ENCODE measurements at regions not wholly inside any gene's neighbourhood (a gene's known extent, or its start where the extent isn't known, plus 50 kb on each side); places are given as distances from the start of the nearest gene placed in this dataset.

DNA sequence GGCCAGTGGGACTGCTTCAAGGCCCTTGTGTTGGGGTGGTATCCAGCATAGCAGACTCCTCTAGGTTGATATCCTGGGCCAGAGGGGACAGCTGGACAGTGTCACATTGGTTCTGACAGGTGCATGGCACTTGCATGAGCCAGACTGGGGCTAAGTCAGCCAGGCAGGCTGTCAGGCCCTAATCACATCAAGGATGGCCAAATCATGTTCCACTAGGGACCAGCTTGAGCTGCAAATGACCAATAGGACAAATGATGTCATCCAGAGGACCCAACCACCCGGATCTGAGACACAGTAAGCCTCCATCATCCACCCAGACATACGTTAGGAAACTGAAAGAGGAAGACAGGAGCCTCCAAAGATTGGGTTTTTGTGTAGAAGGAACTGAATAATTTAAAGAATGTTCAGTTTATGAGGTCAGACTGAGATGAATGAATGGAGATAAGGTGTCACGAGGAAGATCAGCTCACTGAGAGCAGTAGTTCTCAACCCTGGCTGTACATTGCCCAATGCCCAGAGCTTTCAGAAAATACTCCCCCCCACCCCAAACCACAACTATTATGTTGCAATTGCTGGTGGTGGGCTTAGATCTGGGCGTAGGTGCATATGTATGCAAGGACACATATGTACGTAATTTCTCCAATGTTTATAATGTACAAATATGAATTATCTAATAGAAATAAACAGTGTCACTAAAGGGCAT is 75.2 kb upstream of the INHBA start:
- no peak for DNase-seq (ENCODE audit: low spot score)
- Histone ChIP-seq H3K4me1 (ENCODE audit: insufficient read depth, low read length) (no peaks in the 10 kb centered on the region), H3K9me3 (ENCODE audit: low read length) (no peaks in the 10 kb centered on the region), H3K36me3 (replicated peaks in 1 of 2; ENCODE audit: control insufficient read depth in 1 of 2, insufficient read depth in 2 of 2, low read length in 2 of 2) (no peaks in the 10 kb centered on the region), H4K20me1 (ENCODE audit: insufficient read depth, low read length) (no peaks in the 10 kb centered on the region), H3K27me3 (ENCODE audit: control insufficient read depth in 1 of 2, insufficient read depth in 2 of 2, low read length in 2 of 2) (no peaks in the 10 kb centered on the region), H2AFZ (ENCODE audit: low read length) (no peak overlapping the region), H3K27ac (ENCODE audit: extremely low read length, insufficient read depth, low read length) (no peak overlapping the region), H3K4me3 (replicated peaks in 1 of 3; ENCODE audit: insufficient read depth in 1 of 3, low read depth in 2 of 3, low read length in 3 of 3) (no peak overlapping the region), H3K79me2 (ENCODE audit: insufficient read depth, low read length) (no peaks in the 10 kb centered on the region), H3K9ac (ENCODE audit: insufficient read depth, low read depth, low read length) (no peak overlapping the region), H3K4me2 (ENCODE audit: low read depth, low read length) (no peak overlapping the region)
- in situ Hi-C loops (cut with HindIII; ENCODE audit: extremely low pct_ligation_motif_present, low pct_unique_long_range_greater_than_20kb) (no loop called here), intact Hi-C loops (cut with micrococcal nuclease; ENCODE audit: unreplicated experiment) (no loop called here)
- CTCF ChIA-PET (ENCODE audit: low intra/inter-chr PET ratio, low total read pairs): no interaction called here
- TF ChIP-seq BRD4 (CRISPR knock-in tag; IDR thresholded peaks at IDR 0.05) (no peak), SALL2 (CRISPR knock-in tag; IDR thresholded peaks at IDR 0.05) (no peak), ZNF891 (CRISPR knock-in tag; IDR thresholded peaks at IDR 0.05) (no peak), HOXA5 (CRISPR knock-in tag; IDR thresholded peaks at IDR 0.05) (no peak), SCMH1 (CRISPR knock-in tag; IDR thresholded peaks at IDR 0.05; ENCODE audit: borderline replicate concordance) (no peak)
- TF ChIP-seq, protein P1, sequence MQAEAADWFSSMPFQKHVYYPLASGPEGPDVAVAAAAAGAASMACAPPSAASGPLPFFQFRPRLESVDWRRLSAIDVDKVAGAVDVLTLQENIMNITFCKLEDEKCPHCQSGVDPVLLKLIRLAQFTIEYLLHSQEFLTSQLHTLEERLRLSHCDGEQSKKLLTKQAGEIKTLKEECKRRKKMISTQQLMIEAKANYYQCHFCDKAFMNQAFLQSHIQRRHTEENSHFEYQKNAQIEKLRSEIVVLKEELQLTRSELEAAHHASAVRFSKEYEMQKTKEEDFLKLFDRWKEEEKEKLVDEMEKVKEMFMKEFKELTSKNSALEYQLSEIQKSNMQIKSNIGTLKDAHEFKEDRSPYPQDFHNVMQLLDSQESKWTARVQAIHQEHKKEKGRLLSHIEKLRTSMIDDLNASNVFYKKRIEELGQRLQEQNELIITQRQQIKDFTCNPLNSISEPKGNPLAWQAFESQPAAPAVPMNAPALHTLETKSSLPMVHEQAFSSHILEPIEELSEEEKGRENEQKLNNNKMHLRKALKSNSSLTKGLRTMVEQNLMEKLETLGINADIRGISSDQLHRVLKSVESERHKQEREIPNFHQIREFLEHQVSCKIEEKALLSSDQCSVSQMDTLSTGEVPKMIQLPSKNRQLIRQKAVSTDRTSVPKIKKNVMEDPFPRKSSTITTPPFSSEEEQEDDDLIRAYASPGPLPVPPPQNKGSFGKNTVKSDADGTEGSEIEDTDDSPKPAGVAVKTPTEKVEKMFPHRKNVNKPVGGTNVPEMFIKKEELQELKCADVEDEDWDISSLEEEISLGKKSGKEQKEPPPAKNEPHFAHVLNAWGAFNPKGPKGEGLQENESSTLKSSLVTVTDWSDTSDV (CRISPR knock-in tag; IDR thresholded peaks at IDR 0.05): no peak
- FAIRE-seq: no peak
- BruUV-seq (replicated peaks): no TSS peak
- no peak for ATAC-seq
- WGBS (ENCODE audit: low lambda C conversion rate): 9% methylated on average over 5 of the region's 5 CpGs
- POLR2A ChIA-PET: no interaction called here

DNA sequence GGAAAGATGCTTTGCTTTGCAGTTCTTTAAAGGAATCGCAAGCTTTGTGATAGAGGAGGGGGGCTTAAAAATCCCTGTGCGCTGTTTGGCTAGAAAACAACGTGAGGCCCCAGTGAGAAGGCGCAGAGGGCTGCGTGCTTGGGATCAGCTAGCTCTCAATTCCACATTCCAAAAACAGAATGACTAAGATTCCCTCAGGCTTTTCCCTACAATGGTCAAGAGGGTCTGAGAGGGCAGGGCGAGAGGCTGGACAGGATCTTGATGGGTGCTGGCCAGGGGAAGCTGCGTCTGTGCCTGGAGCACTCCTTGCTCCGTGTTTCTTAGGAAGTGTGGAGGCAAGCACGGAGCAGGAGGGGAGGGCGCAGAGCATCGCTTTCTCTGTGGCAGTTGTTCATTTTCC is 72.1 kb upstream of the INHBA start:
- FAIRE-seq: no peak
- Histone ChIP-seq H3K36me3 (replicated peaks in 1 of 2; ENCODE audit: control insufficient read depth in 1 of 2, insufficient read depth in 2 of 2, low read length in 2 of 2) (no peaks in the 10 kb centered on the region), H3K4me1 (ENCODE audit: insufficient read depth, low read length) (no peaks in the 10 kb centered on the region), H2AFZ (ENCODE audit: low read length) (no peak overlapping the region), H3K27ac (ENCODE audit: extremely low read length, insufficient read depth, low read length) (no peak overlapping the region), H4K20me1 (ENCODE audit: insufficient read depth, low read length) (no peaks in the 10 kb centered on the region), H3K4me3 (replicated peaks in 1 of 3; ENCODE audit: insufficient read depth in 1 of 3, low read depth in 2 of 3, low read length in 3 of 3) (no peak overlapping the region), H3K9ac (ENCODE audit: insufficient read depth, low read depth, low read length) (no peak overlapping the region), H3K4me2 (ENCODE audit: low read depth, low read length) (no peak overlapping the region), H3K9me3 (ENCODE audit: low read length) (no peaks in the 10 kb centered on the region), H3K79me2 (ENCODE audit: insufficient read depth, low read length) (no peaks in the 10 kb centered on the region), H3K27me3 (ENCODE audit: control insufficient read depth in 1 of 2, insufficient read depth in 2 of 2, low read length in 2 of 2) (no peaks in the 10 kb centered on the region)
- in situ Hi-C loops (cut with HindIII; ENCODE audit: extremely low pct_ligation_motif_present, low pct_unique_long_range_greater_than_20kb) (no loop called here), intact Hi-C loops (cut with micrococcal nuclease; ENCODE audit: unreplicated experiment) (no loop called here)
- CTCF ChIA-PET (ENCODE audit: low intra/inter-chr PET ratio, low total read pairs): no interaction called here
- no peak for TF ChIP-seq ZFP62 (CRISPR knock-in tag; IDR thresholded peaks at IDR 0.05)
- no peak for TF ChIP-seq ZNF232 (CRISPR knock-in tag; IDR thresholded peaks at IDR 0.05; ENCODE audit: borderline replicate concordance)
- no peak for TF ChIP-seq RAD21 (CRISPR knock-in tag; IDR thresholded peaks at IDR 0.05)
- 34% methylated on average over 11 of the region's 11 CpGs for WGBS (ENCODE audit: low lambda C conversion rate)
- no TSS peak for BruUV-seq (replicated peaks)
- POLR2A ChIA-PET: no interaction called here
- no peak for ATAC-seq
- DNase-seq (ENCODE audit: low spot score): no peak

All from HepG2 (cell line).